Activated CD8-positive, alpha-beta T cell treated with anti-CD3 and anti-CD28 coated beads, Interleukin-2, amount 10 ng/mL, durations not matched to agents 7 days and 5 days (primary cell): ENCODE measurements at regions not wholly inside any gene's neighbourhood (a gene's known extent, or its start where the extent isn't known, plus 50 kb on each side); places are given as distances from the start of the nearest gene placed in this dataset.

ENCODE experiments used
- ATAC-seq: fragments of 150-1000 bp; cut with Tn5 transposase; one replicate; pipeline ENCODE4 v1.10.0; 2021; ENCODE audit warnings: moderate library complexity
- CTCF ChIA-PET: fragments of 350-600 bp; sonication (Branson Sonifier 250); formaldehyde crosslinking; loops from one replicate; lab custom pipeline; 2021; ENCODE audit warnings: antibody characterized with exemption; lab: Charles Lee
- POLR2A ChIA-PET: fragments of 350-600 bp; sonication (Branson Sonifier 250); formaldehyde crosslinking; loops from one replicate; lab custom pipeline; 2021; ENCODE audit warnings: antibody characterized with exemption; lab: Charles Lee
- DNase-seq: peaks from one replicate; pipeline ENCODE4 v3.0.0-alpha.2; 2020
- H3K27ac Mint-ChIP-seq: one replicate; pipeline ENCODE4 v1.8.0; 2021; ENCODE audit warnings: mild to moderate bottlenecking, mixed read lengths
- H3K27me3 Mint-ChIP-seq: one replicate; pipeline ENCODE4 v1.8.0; 2021; ENCODE audit warnings: low read depth, mixed read lengths
- H3K36me3 Mint-ChIP-seq: one replicate; pipeline ENCODE4 v1.8.0; 2021; ENCODE audit warnings: low read depth, mixed read lengths
- H3K4me1 Mint-ChIP-seq: one replicate; pipeline ENCODE4 v1.8.0; 2021; ENCODE audit warnings: low read depth, mixed read lengths
- H3K4me3 Mint-ChIP-seq: one replicate; pipeline ENCODE4 v1.8.0; 2021; ENCODE audit warnings: mild to moderate bottlenecking, mixed read lengths
- H3K9me3 Mint-ChIP-seq: one replicate; pipeline ENCODE4 v1.8.0; 2022; ENCODE audit warnings: mixed read lengths; ENCODE audit not compliant: insufficient read depth

- H3K4me3 Mint-ChIP-seq, result no peak overlapping the region
- H3K27ac Mint-ChIP-seq, result no peak overlapping the region
- H3K36me3 Mint-ChIP-seq, result no peaks in the 10 kb centered on the region
- DNase-seq (no peak), ATAC-seq (no peak)
- ChIA-PET POLR2A (no interaction called here), CTCF (no interaction called here)
- H3K4me1 Mint-ChIP-seq, result no peaks in the 10 kb centered on the region
- peaks cover 2% of the 10 kb centered on the region for H3K27me3 Mint-ChIP-seq
- no peaks in the 10 kb centered on the region for H3K9me3 Mint-ChIP-seq
These were observed 136.6 kb upstream of the CD180 start for GRCh38 chr5:67333171-67333570.

GRCh38 chr5:67331296-67331925 lies 134.8 kb upstream of the CD180 start:
- POLR2A ChIA-PET, result no interaction called here
- Mint-ChIP-seq H3K9me3 (no peaks in the 10 kb centered on the region), H3K27me3 (peaks cover 2% of the 10 kb centered on the region), H3K4me3 (no peak overlapping the region), H3K4me1 (no peaks in the 10 kb centered on the region), H3K36me3 (no peaks in the 10 kb centered on the region), H3K27ac (no peak overlapping the region)
- CTCF ChIA-PET, result no interaction called here
- DNase-seq, result no peak
- no peak for ATAC-seq

- DNase-seq (no peak), ATAC-seq (no peak)
- Mint-ChIP-seq H3K27ac (no peak overlapping the region), H3K4me3 (no peak overlapping the region), H3K27me3 (peaks cover 2% of the 10 kb centered on the region), H3K4me1 (no peaks in the 10 kb centered on the region), H3K36me3 (no peaks in the 10 kb centered on the region), H3K9me3 (no peaks in the 10 kb centered on the region)
- CTCF ChIA-PET, result interaction anchor here (1.0 kb wide), 1 partner anchor 14 kb away, joined by 3 read pairs; no protein-coding TSS in a partner anchor
- POLR2A ChIA-PET, result no interaction called here
These were observed 123.5 kb upstream of the CD180 start for GRCh38 chr5:67319935-67320725.

GRCh38 chr5:67318746-67319145 lies 122.1 kb upstream of the CD180 start:
- CTCF ChIA-PET, result no interaction called here
- POLR2A ChIA-PET, result no interaction called here
- no peak for ATAC-seq

DNA sequence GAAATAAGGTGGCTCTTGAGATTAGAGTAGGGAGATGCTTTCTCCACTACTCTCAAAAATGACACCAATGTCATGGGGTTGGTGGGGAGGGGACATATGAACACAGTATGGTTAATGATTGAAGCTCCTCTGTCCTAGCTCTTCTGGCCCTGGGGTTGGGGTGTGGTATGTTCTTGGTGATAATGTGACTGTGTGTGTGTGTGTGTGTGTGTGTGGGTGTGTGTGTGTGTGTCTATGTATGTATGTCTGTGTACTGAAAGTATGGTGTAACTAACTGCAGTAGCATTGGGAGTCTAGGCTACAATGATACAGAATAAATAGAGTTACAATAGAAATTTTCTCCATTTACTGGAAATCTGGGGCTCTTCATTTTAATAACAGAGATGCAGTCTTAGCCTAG lies 121.0 kb upstream of the CD180 start:
- H3K27me3 Mint-ChIP-seq, result no peaks in the 10 kb centered on the region
- no peaks in the 10 kb centered on the region for H3K36me3 Mint-ChIP-seq
- no peak overlapping the region for H3K27ac Mint-ChIP-seq
- CTCF ChIA-PET, result no interaction called here
- H3K4me1 Mint-ChIP-seq, result no peaks in the 10 kb centered on the region
- ATAC-seq (no peak), DNase-seq (no peak)
- POLR2A ChIA-PET, result no interaction called here
- H3K9me3 Mint-ChIP-seq, result no peaks in the 10 kb centered on the region
- H3K4me3 Mint-ChIP-seq, result no peak overlapping the region

More at GRCh38 chr5:67318746-67319145, 122.1 kb upstream of the CD180 start:
- Mint-ChIP-seq H3K36me3 (no peaks in the 10 kb centered on the region), H3K4me1 (no peaks in the 10 kb centered on the region), H3K27me3 (peaks cover 2% of the 10 kb centered on the region), H3K4me3 (no peak overlapping the region), H3K27ac (no peak overlapping the region), H3K9me3 (no peaks in the 10 kb centered on the region)
- no peak for DNase-seq

- no peaks in the 10 kb centered on the region for H3K36me3 Mint-ChIP-seq
- DNase-seq, result no peak
- H3K27me3 Mint-ChIP-seq, result no peaks in the 10 kb centered on the region
- ChIA-PET POLR2A (no interaction called here), CTCF (no interaction called here)
- no peak overlapping the region for H3K27ac Mint-ChIP-seq
- H3K4me3 Mint-ChIP-seq, result no peak overlapping the region
- no peaks in the 10 kb centered on the region for H3K9me3 Mint-ChIP-seq
- no peaks in the 10 kb centered on the region for H3K4me1 Mint-ChIP-seq
- no peak for ATAC-seq
These were observed 120.1 kb upstream of the CD180 start for GRCh38 chr5:67316695-67317094.

GRCh38 chr5:67315082-67315989 lies 118.7 kb upstream of the CD180 start:
- no peaks in the 10 kb centered on the region for H3K9me3 Mint-ChIP-seq
- H3K27ac Mint-ChIP-seq, result no peak overlapping the region
- no peaks in the 10 kb centered on the region for H3K4me1 Mint-ChIP-seq
- H3K4me3 Mint-ChIP-seq, result no peak overlapping the region
- no peak for DNase-seq
- no peaks in the 10 kb centered on the region for H3K27me3 Mint-ChIP-seq
- CTCF ChIA-PET, result interaction anchor here (0.8 kb wide), 1 partner anchor 69 kb away, joined by 3 read pairs; no protein-coding TSS in a partner anchor
- POLR2A ChIA-PET, result no interaction called here
- no peak for ATAC-seq
- H3K36me3 Mint-ChIP-seq, result no peaks in the 10 kb centered on the region

DNA sequence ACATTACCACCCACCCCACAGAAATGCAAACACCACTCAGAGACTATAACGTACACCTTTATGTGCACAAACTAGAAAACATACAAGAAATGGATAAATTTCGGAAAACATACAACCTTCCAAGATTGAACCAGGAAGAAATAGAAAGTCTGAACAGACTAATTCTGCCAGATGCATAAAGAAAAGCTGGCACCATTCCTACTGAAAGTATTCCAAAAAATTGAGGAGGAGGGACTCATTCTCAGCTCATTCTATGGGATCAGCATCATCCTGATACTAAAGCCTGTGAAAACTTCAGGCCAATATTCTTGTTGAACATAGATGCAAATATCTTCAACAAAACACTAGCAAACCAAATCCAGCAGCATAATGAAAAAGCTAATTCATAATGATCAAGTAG lies 115.1 kb upstream of the CD180 start:
- POLR2A ChIA-PET, result no interaction called here

GRCh38 chr5:67311208-67311607 lies 114.6 kb upstream of the CD180 start:
- no peak for DNase-seq
- Mint-ChIP-seq H3K36me3 (no peaks in the 10 kb centered on the region), H3K27ac (no peak overlapping the region), H3K9me3 (no peaks in the 10 kb centered on the region), H3K4me3 (no peak overlapping the region), H3K4me1 (peaks cover 12% of the 10 kb centered on the region), H3K27me3 (no peaks in the 10 kb centered on the region)
- no peak for ATAC-seq
- POLR2A ChIA-PET, result no interaction called here
- CTCF ChIA-PET, result no interaction called here

More for the DNA sequence above, 115.1 kb upstream of the CD180 start:
- ATAC-seq, result no peak
- DNase-seq, result no peak
- Mint-ChIP-seq H3K36me3 (no peaks in the 10 kb centered on the region), H3K27me3 (no peaks in the 10 kb centered on the region), H3K9me3 (no peaks in the 10 kb centered on the region), H3K4me3 (no peak overlapping the region), H3K4me1 (peaks cover 8% of the 10 kb centered on the region), H3K27ac (no peak overlapping the region)
- CTCF ChIA-PET, result no interaction called here

- no peaks in the 10 kb centered on the region for H3K27me3 Mint-ChIP-seq
- no peaks in the 10 kb centered on the region for H3K36me3 Mint-ChIP-seq
- peaks cover 13% of the 10 kb centered on the region for H3K4me1 Mint-ChIP-seq
- H3K4me3 Mint-ChIP-seq, result no peak overlapping the region
- ChIA-PET CTCF (no interaction called here), POLR2A (no interaction called here)
- no peak overlapping the region for H3K27ac Mint-ChIP-seq
- DNase-seq, result no peak
- no peaks in the 10 kb centered on the region for H3K9me3 Mint-ChIP-seq
- ATAC-seq, result no peak
These were observed 114.1 kb upstream of the CD180 start for GRCh38 chr5:67310740-67311139.

GRCh38 chr5:67310169-67310568 lies 113.6 kb upstream of the CD180 start:
- ChIA-PET CTCF (no interaction called here), POLR2A (no interaction called here)
- H3K9me3 Mint-ChIP-seq, result no peaks in the 10 kb centered on the region
- no peak overlapping the region for H3K4me3 Mint-ChIP-seq
- H3K4me1 Mint-ChIP-seq, result peaks cover 13% of the 10 kb centered on the region
- ATAC-seq, result no peak
- no peaks in the 10 kb centered on the region for H3K27me3 Mint-ChIP-seq
- no peak overlapping the region for H3K27ac Mint-ChIP-seq
- no peaks in the 10 kb centered on the region for H3K36me3 Mint-ChIP-seq
- no peak for DNase-seq
